ENCODE measurements at regions not wholly inside any gene's neighbourhood (a gene's known extent, or its start where the extent isn't known, plus 50 kb on each side); places are given as distances from the start of the nearest gene placed in this dataset.

- DNase-seq = no peak
These were observed 259.6 kb upstream of the RRP15 start for GRCh38 chr1:218025454-218025853.

- DNase-seq = no peak
These were observed 257.9 kb upstream of the RRP15 start for GRCh38 chr1:218027152-218027551.

DNA sequence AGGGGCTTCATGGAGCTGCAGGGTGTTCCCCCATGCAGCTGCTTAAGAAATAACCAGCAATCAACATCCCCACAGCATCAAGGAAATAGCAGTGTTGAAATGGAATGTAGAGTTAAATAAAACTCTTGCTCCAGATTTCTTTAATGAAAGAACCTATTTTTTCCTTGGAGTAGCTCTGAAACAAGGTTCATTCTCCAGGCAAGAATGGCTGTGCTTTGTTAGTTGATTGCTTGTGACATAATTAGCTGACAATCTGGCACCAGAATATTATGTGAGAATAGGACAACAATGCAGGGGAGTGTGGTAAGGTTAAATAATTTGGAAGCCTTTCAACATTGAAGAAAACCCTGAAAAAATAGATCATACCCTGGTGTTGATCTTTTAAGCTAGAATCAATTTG lies 254.2 kb upstream of the RRP15 start:
- DNase-seq = no peak

- DNase-seq = no peak
These were observed 253.2 kb upstream of the RRP15 start for GRCh38 chr1:218031901-218032300.

- DNase-seq = no peak
These were observed 250.6 kb upstream of the RRP15 start for GRCh38 chr1:218034468-218034867.

DNA sequence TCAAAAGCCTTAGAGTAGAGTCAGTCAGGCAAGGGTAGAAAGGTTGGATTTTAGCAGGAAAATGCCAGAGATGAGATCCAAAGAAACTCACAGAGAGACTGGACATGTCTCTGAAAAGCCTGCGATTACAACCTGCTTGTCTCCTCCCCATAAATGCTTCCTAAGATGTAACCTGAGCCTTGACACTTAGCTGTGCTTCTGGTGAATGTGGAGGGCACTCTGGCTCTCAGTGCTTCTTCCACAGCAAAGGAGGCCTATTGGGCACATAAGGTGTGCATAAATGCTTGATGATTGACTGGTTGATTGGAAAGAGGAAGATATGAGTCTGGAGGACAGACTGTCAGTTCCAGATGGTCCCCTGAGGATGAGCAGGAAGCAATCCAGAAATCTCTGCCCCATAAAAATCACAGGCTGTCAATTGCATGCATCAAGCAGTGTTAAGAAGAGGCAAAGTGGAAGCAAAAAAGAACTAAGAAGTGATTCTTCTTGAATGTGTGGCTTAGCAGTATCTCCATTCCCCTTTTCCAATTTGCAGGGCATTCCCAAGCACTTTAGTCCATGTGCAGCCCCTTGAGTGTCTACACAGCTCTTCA lies 236.2 kb upstream of the RRP15 start:
- no peak for DNase-seq

- DNase-seq = no peak
These were observed 235.5 kb upstream of the RRP15 start for GRCh38 chr1:218049641-218050040.

DNA sequence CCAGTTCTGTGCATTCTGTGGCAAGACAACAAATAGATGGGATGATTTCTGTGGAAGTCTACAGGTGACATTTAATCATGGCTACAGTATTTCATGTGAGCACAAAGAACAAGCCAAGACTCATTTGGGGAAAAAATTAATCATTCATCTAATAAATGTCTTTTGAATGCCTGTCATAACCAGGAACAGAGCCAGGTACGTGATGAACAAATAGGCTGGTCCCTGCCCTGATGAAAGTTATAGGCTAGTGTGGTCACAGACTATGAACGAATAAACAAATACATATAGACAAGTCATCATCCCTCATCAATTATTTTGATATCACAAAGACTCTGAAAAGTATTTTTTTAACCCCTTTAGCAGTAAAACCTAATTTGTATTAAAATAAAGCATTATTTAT lies 226.4 kb upstream of the RRP15 start:
- no peak for DNase-seq

- no peak for DNase-seq
These were observed 220.7 kb upstream of the RRP15 start for GRCh38 chr1:218064426-218064825.

- DNase-seq = no peak
These were observed 218.8 kb upstream of the RRP15 start for GRCh38 chr1:218066332-218066731.

DNA sequence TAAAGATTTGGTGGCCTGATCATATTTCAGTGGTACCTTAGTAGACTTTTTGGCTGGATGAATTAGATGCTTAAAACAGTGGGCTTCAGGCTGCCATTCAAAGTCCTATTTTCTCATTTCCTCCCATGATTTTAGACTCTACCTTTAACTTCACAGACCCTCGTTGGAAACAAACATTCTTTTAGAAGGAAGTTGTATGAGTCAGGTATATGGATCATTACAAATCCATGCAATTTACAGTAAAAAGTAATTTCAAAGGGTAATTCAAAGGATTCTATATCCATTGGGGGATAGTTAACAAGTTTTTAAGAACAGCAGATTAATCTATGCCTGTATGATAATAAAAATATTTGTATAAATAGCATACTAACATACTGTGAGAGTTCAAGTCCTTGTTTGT lies 216.9 kb upstream of the RRP15 start:
- DNase-seq = no peak

DNA sequence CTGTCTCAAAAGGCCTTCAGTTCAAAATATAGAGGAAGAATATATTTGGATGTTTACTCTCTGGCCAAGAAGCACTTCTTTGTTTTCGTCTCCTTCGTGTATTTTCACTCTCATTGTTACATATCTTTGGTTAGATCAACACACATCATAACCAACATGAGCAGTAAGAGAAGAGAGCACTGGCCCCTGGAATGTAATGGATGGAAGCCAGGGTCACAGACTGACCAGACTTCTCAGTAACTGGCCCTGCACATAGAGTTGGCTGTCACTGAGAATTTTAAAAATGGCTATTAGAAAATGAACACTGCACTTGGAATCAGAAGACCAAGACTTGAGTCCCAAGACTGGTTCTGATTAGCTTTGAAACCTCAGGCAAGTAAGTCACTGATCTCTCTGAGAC lies 215.9 kb upstream of the RRP15 start:
- DNase-seq = no peak

GRCh38 chr1:218073062-218073461 lies 212.0 kb upstream of the RRP15 start:
- DNase-seq = no peak

GRCh38 chr1:218078916-218079315 lies 206.2 kb upstream of the RRP15 start:
- no peak for DNase-seq

- peak in 1 of 2 experiments; percentile 14 for DNase-seq
These were observed 205.7 kb upstream of the RRP15 start for GRCh38 chr1:218079347-218079746.

DNA sequence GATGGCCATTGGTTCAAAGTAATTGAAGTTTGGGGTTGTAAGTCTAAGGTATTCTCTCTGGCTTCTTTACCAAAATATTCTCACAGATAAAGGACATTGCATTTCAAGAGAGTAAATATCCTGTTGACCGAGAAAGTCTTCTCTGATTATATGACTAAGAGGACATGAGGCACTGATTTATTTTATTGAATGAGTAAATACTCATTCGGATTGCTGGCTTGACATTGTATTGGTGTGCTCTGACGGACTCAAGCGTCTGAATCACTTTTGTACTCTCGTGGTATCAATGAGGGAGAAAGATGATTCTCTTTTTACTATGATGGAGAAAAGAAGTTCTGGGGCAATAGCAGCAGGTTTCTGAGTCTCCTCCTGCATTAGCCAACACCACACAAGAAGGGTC lies 205.3 kb upstream of the RRP15 start:
- DNase-seq = no peak

GRCh38 chr1:218080863-218081262 lies 204.2 kb upstream of the RRP15 start:
- DNase-seq = no peak

GRCh38 chr1:218081358-218081757 lies 203.7 kb upstream of the RRP15 start:
- no peak for DNase-seq

DNA sequence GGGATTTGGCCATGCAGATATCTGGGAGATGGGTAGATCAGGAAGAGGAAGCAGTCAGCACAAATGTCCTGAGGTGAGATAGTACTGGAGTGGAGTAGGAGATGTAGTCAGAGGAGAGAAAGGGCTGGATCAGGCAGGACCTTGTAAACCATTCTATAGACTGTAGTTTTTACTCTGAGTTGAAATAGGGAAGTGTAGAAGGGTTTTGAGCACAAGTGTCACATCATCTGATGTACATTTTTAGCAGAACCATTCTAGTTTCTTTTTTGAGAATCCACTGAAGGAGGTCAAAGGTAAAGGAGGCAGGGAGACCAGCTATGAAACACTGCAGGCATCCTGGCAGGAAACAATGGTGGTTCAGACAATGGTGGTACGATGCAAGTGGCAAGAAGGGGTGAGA lies 194.6 kb upstream of the RRP15 start:
- DNase-seq = no peak

GRCh38 chr1:218101409-218101808 lies 183.7 kb upstream of the RRP15 start:
- DNase-seq = no peak

DNA sequence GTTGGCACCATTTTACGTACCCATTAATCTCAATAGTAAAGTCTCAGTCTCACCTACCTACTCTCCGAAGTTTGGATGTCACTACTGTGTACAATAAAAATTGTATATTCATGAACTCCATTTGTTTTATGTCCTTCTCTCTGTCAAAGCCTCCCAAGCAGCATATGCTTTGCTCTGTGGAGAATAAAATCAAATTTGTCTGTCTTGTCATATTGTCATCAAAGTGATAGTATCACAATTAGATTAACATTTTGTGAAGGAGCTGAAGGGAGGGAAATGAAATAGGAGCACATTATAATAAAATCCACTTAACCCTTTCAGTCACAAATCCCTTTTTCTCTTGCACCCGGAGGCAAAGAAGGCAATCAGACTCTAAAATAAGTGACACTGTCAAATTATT lies 177.1 kb upstream of the RRP15 start:
- DNase-seq = no peak

- no peak for DNase-seq
These were observed 172.2 kb upstream of the RRP15 start for GRCh38 chr1:218112862-218113261.

DNA sequence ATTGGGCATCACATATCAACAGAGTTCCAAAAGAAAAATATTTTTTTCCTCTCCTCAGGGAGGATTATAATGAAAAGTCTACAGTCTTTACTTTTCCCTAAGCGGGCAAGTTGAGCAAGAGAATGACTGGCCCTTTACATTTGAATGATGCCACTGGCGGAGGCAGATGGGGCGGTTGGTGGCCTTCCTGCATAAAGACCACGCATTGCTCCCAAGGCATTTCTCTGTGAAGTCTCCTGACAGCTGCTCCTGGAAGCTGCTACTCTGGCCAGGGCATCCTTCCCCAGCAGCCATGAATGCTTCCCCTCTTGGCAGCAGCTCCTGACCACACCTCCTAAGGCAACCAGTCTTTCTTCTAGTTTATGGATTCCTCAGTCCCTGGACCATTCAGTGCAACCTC lies 161.1 kb upstream of the RRP15 start:
- DNase-seq = no peak

GRCh38 chr1:218135371-218135770 lies 149.7 kb upstream of the RRP15 start:
- DNase-seq = no peak

GRCh38 chr1:218139761-218140160 lies 145.3 kb upstream of the RRP15 start:
- DNase-seq = no peak

GRCh38 chr1:218156595-218156994 lies 128.5 kb upstream of the RRP15 start:
- DNase-seq = peak; percentile 31 to 50

Data from NCI-H1930 (cell line).